Common myeloid progenitor, CD34-positive (primary cell): ENCODE measurements at regions not wholly inside any gene's neighbourhood (a gene's known extent, or its start where the extent isn't known, plus 50 kb on each side); places are given as distances from the start of the nearest gene placed in this dataset.

Experiments
- CTCF ChIA-PET: fragments of 350-600 bp; sonication (Branson Sonifier 250); formaldehyde crosslinking; loops from one replicate; lab custom pipeline; 2021; ENCODE audit warnings: antibody characterized with exemption; lab: Charles Lee
- POLR2A ChIA-PET: fragments of 350-600 bp; sonication (Branson Sonifier 250); formaldehyde crosslinking; loops from one replicate; lab custom pipeline; 2021; ENCODE audit warnings: antibody characterized with exemption; lab: Charles Lee
- DNase-seq, 3 donors: peaks; one replicate each; pipeline versions ENCODE4 v3.0.0 to v3.0.0-alpha.2; 2013
- H3K27ac ChIP-seq, 2 experiments: 1 replicate in 1 of 2; 2 replicates in 1 of 2; pipeline ENCODE4 v1.7.0; 2013; ENCODE audit warnings: inconsistent platforms in 2 of 2, low read length in 2 of 2, mild to moderate bottlenecking in 2 of 2, low read depth in 1 of 2, moderate library complexity in 1 of 2; ENCODE audit not compliant: severe bottlenecking in 2 of 2, insufficient read depth in 1 of 2, poor library complexity in 1 of 2
- H3K27me3 ChIP-seq, 5 experiments: replicated peaks in 2 of 5; 1 replicate in 3 of 5; 2 replicates in 2 of 5; pipeline versions ENCODE4 v1.6.1 to v1.7.0; 2013; ENCODE audit warnings: low read length in 4 of 5, mild to moderate bottlenecking in 2 of 5, moderate library complexity in 2 of 5, inconsistent platforms in 1 of 5; ENCODE audit not compliant: insufficient read depth in 5 of 5, control insufficient read depth in 4 of 5
- H3K36me3 ChIP-seq, 4 experiments: 1 replicate in 2 of 4; 2 replicates in 2 of 4; pipeline versions ENCODE4 v1.6.1 to v1.7.0; 2013; ENCODE audit warnings: low read length in 3 of 4, control low read depth in 1 of 4, mild to moderate bottlenecking in 1 of 4; ENCODE audit not compliant: control insufficient read depth in 4 of 4, insufficient read depth in 4 of 4
- H3K4me1 ChIP-seq, 4 experiments: 1 replicate in 3 of 4; 2 replicates in 1 of 4; pipeline versions ENCODE4 v1.6.1 to v1.7.1; 2013; ENCODE audit warnings: low read length in 3 of 4, mild to moderate bottlenecking in 3 of 4, control low read depth in 1 of 4, inconsistent platforms in 1 of 4, moderate library complexity in 1 of 4; ENCODE audit not compliant: control insufficient read depth in 4 of 4, insufficient read depth in 4 of 4; ENCODE audit errors: control extremely low read depth in 1 of 4
- H3K4me3 ChIP-seq, 7 experiments: 1 replicate in 4 of 7; 2 replicates in 3 of 7; pipeline versions ENCODE4 v1.5.1 to v1.7.0; 2013; ENCODE audit warnings: mild to moderate bottlenecking in 7 of 7, low read length in 6 of 7, moderate library complexity in 6 of 7, inconsistent platforms in 2 of 7, low read depth in 2 of 7, control low read depth in 1 of 7; ENCODE audit not compliant: insufficient read depth in 4 of 7, control insufficient read depth in 1 of 7; ENCODE audit errors: extremely low read depth in 1 of 7
- H3K9me3 ChIP-seq, 5 experiments: 1 replicate in 4 of 5; 2 replicates in 1 of 5; pipeline versions ENCODE4 v1.6.1 to v1.7.1; 2013; ENCODE audit warnings: low read length in 4 of 5, mild to moderate bottlenecking in 2 of 5, inconsistent platforms in 1 of 5, low read depth in 1 of 5, moderate library complexity in 1 of 5; ENCODE audit not compliant: control insufficient read depth in 4 of 5, insufficient read depth in 2 of 5; ENCODE audit errors: control extremely low read depth in 1 of 5
- WGBS: methylation state at CpG from one replicate; pipeline ENCODE4 v1.1.5; 2013; ENCODE audit not compliant: insufficient coverage; 5-methylcytosine and 5-hydroxymethylcytosine counted together

- no peak overlapping the region for H3K27ac ChIP-seq
- DNase-seq = no peak
- H3K27me3 ChIP-seq = no peaks in the 10 kb centered on the region
- no peaks in the 10 kb centered on the region for H3K4me1 ChIP-seq
- H3K4me3 ChIP-seq = no peak overlapping the region
- H3K9me3 ChIP-seq = peaks cover 0 to 1% (median 0%) of the 10 kb centered on the region in 5 experiments
- no peaks in the 10 kb centered on the region for H3K36me3 ChIP-seq
- CTCF ChIA-PET = no interaction called here
- POLR2A ChIA-PET = no interaction called here
- 100% methylated on average over 1 of the region's 5 CpGs for WGBS
Observed at GRCh38 chr3:63766261-63766660, 52.8 kb upstream of the C3orf49 start.

GRCh38 chr3:63768386-63768785 lies 50.7 kb upstream of the C3orf49 start:
- CTCF ChIA-PET = no interaction called here
- H3K36me3 ChIP-seq = no peaks in the 10 kb centered on the region
- 83% methylated on average over 1 of the region's 3 CpGs for WGBS
- H3K9me3 ChIP-seq = no peaks in the 10 kb centered on the region
- H3K4me1 ChIP-seq = no peaks in the 10 kb centered on the region
- no peaks in the 10 kb centered on the region for H3K27me3 ChIP-seq
- POLR2A ChIA-PET = no interaction called here
- no peak overlapping the region for H3K27ac ChIP-seq
- no peak overlapping the region for H3K4me3 ChIP-seq
- DNase-seq = no peak

GRCh38 chr3:63768888-63769287 lies 50.2 kb upstream of the C3orf49 start:
- ChIA-PET CTCF (no interaction called here), POLR2A (no interaction called here)
- DNase-seq = no peak
- Histone ChIP-seq H3K9me3 (no peaks in the 10 kb centered on the region), H3K36me3 (no peaks in the 10 kb centered on the region), H3K27me3 (no peaks in the 10 kb centered on the region), H3K4me1 (no peaks in the 10 kb centered on the region), H3K4me3 (no peak overlapping the region), H3K27ac (no peak overlapping the region)
- WGBS = 64% methylated on average over 2 of the region's 2 CpGs
